SK-N-SH (cell line): ENCODE measurements at regions not wholly inside any gene's neighbourhood (a gene's known extent, or its start where the extent isn't known, plus 50 kb on each side); places are given as distances from the start of the nearest gene placed in this dataset.

Experiments
- small RNA-seq, 7 experiments: library from RNA; depleted of rRNA; stranded (forward); fragments of <200 nt; gene quantifications; one replicate each; pipeline ENCODE3, GENCODE V24; 2012

Small RNA genes in the stretch of these regions (small RNA-seq; reads per million reads assigned to genes)
- gene AL078604.3 = 0 reads per million in 7 experiments
